ENCODE measurements at regions not wholly inside any gene's neighbourhood (a gene's known extent, or its start where the extent isn't known, plus 50 kb on each side); places are given as distances from the start of the nearest gene placed in this dataset.

DNA sequence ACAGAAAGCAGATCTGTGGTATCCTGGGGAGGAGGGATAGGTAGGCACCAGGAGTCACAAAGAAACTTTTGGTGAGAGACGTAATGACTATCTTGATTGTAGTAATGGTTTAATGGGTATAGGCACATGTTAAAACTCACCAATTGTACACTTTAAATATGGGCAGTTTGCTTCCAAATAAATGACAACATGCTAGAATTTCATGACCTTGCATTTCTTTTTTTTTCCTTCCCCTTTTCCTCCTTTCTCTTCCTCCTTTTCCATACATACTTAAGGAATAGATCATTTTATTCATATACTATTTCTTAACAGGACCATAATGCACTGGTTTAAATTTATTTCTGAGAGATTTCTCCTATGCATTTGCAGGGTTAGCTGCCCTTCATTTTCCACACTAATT, 341.8 kb downstream of the TMEM182 start:
- Histone ChIP-seq H3K4me3 (no peak overlapping the region), H3K27ac (no peak overlapping the region), H3K4me1 (no peaks in the 10 kb centered on the region), H3K36me3 (no peaks in the 10 kb centered on the region), H3K27me3 (no peaks in the 10 kb centered on the region), H3K9me3 (no peaks in the 10 kb centered on the region)
- TF ChIP-seq, protein P1, sequence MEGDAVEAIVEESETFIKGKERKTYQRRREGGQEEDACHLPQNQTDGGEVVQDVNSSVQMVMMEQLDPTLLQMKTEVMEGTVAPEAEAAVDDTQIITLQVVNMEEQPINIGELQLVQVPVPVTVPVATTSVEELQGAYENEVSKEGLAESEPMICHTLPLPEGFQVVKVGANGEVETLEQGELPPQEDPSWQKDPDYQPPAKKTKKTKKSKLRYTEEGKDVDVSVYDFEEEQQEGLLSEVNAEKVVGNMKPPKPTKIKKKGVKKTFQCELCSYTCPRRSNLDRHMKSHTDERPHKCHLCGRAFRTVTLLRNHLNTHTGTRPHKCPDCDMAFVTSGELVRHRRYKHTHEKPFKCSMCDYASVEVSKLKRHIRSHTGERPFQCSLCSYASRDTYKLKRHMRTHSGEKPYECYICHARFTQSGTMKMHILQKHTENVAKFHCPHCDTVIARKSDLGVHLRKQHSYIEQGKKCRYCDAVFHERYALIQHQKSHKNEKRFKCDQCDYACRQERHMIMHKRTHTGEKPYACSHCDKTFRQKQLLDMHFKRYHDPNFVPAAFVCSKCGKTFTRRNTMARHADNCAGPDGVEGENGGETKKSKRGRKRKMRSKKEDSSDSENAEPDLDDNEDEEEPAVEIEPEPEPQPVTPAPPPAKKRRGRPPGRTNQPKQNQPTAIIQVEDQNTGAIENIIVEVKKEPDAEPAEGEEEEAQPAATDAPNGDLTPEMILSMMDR (IDR thresholded peaks at IDR 0.05): no peak
- TF ChIP-seq POLR2A (IDR thresholded peaks at IDR 0.05) (no peak), POLR2AphosphoS5 (IDR thresholded peaks at IDR 0.05) (no peak)
- intact Hi-C loops (cut with DNase I; ENCODE audit: low total_unique reads): no loop called here
- DNase-seq (ENCODE audit: low spot score in 2 of 2): no peak

DNA sequence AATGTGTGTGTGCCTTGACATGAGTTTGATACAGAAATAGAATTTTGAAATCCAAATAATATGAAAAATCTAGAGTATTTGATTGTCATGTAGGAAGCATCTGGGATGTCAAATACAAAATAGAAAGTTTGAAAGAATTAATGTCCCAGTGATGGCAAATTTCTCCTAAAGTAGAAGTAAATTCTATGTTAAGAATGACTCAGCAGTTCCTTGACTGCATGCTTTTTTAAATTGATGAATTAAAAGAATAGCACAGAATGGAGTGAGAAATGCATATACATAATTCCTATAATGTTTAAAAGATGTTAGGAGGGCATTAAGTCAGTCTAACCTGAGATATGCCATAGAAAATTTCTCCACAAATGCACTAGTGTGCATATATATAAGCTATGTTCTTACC, 357.5 kb downstream of the TMEM182 start:
- TF ChIP-seq, protein P1 (IDR thresholded peaks at IDR 0.05): no peak
- TF ChIP-seq POLR2A (IDR thresholded peaks at IDR 0.05) (no peak), POLR2AphosphoS5 (IDR thresholded peaks at IDR 0.05) (no peak)

DNA sequence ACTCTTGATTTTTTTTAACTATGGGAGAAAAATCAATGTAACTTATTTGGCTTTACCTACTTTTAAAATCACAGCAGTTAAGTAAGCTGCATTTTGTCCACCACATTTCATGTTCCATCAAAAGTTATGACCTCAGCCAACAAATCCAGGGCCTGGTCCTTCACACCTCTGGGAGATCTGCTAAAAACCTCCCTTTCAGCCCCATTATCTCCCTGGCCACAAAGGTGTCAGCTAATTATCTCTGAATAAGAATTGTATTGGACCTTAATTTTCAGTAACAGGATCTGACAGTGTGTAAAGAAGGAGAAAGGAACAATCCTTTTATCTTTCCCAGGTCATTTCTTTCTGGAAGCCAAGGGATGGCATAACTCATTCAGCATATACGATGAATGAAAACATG, 359.3 kb downstream of the TMEM182 start:
- intact Hi-C loops (cut with DNase I; ENCODE audit: low total_unique reads): no loop called here
- Histone ChIP-seq H3K36me3 (no peaks in the 10 kb centered on the region), H3K27me3 (no peaks in the 10 kb centered on the region), H3K4me1 (no peaks in the 10 kb centered on the region), H3K4me3 (no peak overlapping the region), H3K27ac (no peak overlapping the region), H3K9me3 (no peaks in the 10 kb centered on the region)
- TF ChIP-seq, protein P1 (IDR thresholded peaks at IDR 0.05): no peak
- no peak for TF ChIP-seq POLR2AphosphoS5 (IDR thresholded peaks at IDR 0.05)
- no peak for TF ChIP-seq POLR2A (IDR thresholded peaks at IDR 0.05)
- no peak for DNase-seq (ENCODE audit: low spot score in 2 of 2)

More for the DNA sequence above, 357.5 kb downstream of the TMEM182 start:
- H3K4me1 ChIP-seq: no peaks in the 10 kb centered on the region
- DNase-seq (ENCODE audit: low spot score in 2 of 2): no peak
- no peak overlapping the region for H3K27ac ChIP-seq
- H3K9me3 ChIP-seq: no peaks in the 10 kb centered on the region
- H3K27me3 ChIP-seq: no peaks in the 10 kb centered on the region
- intact Hi-C loops (cut with DNase I; ENCODE audit: low total_unique reads): no loop called here
- no peaks in the 10 kb centered on the region for H3K36me3 ChIP-seq
- no peak overlapping the region for H3K4me3 ChIP-seq

DNA sequence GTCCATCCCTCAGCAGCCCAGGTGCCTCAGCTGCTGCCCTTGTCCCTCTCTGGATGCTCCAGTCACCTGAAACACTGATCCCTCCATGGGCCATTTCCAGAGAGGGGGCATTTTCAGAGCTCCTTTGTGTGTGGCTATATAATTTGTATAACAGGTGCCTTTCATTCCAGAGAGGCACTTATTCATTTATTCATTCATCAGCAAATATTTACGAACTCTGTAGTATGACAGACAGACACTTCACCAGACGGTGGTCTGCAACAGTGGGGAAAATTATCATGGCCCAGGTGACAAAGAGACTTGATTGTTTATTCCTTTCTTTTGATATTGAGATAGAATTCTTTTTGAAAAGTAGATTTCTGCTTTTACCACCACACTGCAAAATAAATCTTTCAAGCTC, 361.7 kb downstream of the TMEM182 start:
- intact Hi-C loops (cut with DNase I; ENCODE audit: low total_unique reads): no loop called here
- no peak for DNase-seq (ENCODE audit: low spot score in 2 of 2)
- H3K27me3 ChIP-seq: no peaks in the 10 kb centered on the region
- H3K4me1 ChIP-seq: no peaks in the 10 kb centered on the region
- no peaks in the 10 kb centered on the region for H3K9me3 ChIP-seq
- TF ChIP-seq, protein P1 (IDR thresholded peaks at IDR 0.05): no peak
- TF ChIP-seq POLR2A (IDR thresholded peaks at IDR 0.05) (no peak), POLR2AphosphoS5 (IDR thresholded peaks at IDR 0.05) (no peak)
- no peak overlapping the region for H3K27ac ChIP-seq
- no peaks in the 10 kb centered on the region for H3K36me3 ChIP-seq
- no peak overlapping the region for H3K4me3 ChIP-seq

DNA sequence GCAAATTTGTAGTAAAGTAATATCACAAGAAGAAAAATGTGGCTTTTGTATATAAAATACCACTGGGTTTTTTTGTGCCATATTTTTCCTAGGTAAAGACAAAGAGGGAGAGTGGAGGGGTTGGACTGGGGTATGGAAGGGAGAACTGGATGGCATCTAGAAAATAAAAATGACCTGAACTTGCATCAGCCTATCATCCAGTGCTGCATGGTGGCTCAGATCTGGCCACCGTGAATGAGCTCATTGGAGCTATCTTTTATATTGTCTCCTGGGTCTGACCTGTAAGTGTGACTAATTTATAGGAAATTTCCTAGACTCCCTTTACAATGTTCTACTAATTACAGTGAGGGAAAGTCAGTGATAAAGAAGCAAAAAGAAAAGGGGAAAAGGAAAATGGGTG, 369.0 kb downstream of the TMEM182 start:
- H3K27me3 ChIP-seq: no peaks in the 10 kb centered on the region
- H3K4me3 ChIP-seq: no peak overlapping the region
- peaks cover 0 to 14% of the 10 kb centered on the region in 2 donors for H3K9me3 ChIP-seq
- no peaks in the 10 kb centered on the region for H3K4me1 ChIP-seq
- TF ChIP-seq POLR2A (IDR thresholded peaks at IDR 0.05) (no peak), POLR2AphosphoS5 (IDR thresholded peaks at IDR 0.05) (no peak)
- TF ChIP-seq, protein P1 (IDR thresholded peaks at IDR 0.05): no peak
- no peak overlapping the region for H3K27ac ChIP-seq
- H3K36me3 ChIP-seq: no peaks in the 10 kb centered on the region
- no peak for DNase-seq (ENCODE audit: low spot score in 2 of 2)
- intact Hi-C loops (cut with DNase I; ENCODE audit: low total_unique reads): no loop called here
